GM12878 (cell line): ENCODE measurements at regions not wholly inside any gene's neighbourhood (a gene's known extent, or its start where the extent isn't known, plus 50 kb on each side); places are given as distances from the start of the nearest gene placed in this dataset.

Experiments
- ATAC-seq: fragments of 200-7000 bp; cut with Tn5 transposase; 3 replicates; pipeline ENCODE4 v1.9.1; 2020; ENCODE audit warnings: mild to moderate bottlenecking, moderate library complexity
- BruUV-seq: library from RNA; stranded (reverse); fragments of 400-500 nt; replicated peaks from 2 replicates; lab custom pipeline; 2021; lab: Mats Ljungman, UMichigan
- CTCF ChIA-PET: fragments of 300-600 bp; sonication (Branson Sonifier 250); formaldehyde crosslinking; extraction: SDS; loops from one replicate; lab custom pipeline; 2021; ENCODE audit warnings: inconsistent platforms; lab: Yijun Ruan, JAX
- POLR2A ChIA-PET: fragments of 350-600 bp; formaldehyde crosslinking; extraction: SDS; loops from one replicate; lab custom pipeline; 2021; ENCODE audit warnings: inconsistent platforms; lab: Charles Lee
- RAD21 ChIA-PET: fragments of 300-600 bp; sonication (Branson Sonifier 250); formaldehyde crosslinking; loops from one replicate; lab custom pipeline; 2023; ENCODE audit warnings: antibody characterized with exemption; ENCODE audit not compliant: unreplicated experiment; lab: Charles Lee
- SMC1A ChIA-PET: fragments of 300-600 bp; sonication (Branson Sonifier 250); formaldehyde crosslinking; loops from one replicate; lab custom pipeline; 2023; ENCODE audit not compliant: unreplicated experiment, uncharacterized antibody; lab: Charles Lee
- DNase-seq: peaks from one replicate; pipeline ENCODE4 v3.0.0-alpha.2; 2011; ENCODE audit warnings: low read depth, low spot score
- FAIRE-seq: peaks from 3 replicates; lab custom pipeline; 2011; peaks lifted over from hg19 to GRCh38; lab: Jason Lieb, UNC
- H2AFZ ChIP-seq: 2 replicates; pipeline ENCODE4 v1.6.0; 2011; ENCODE audit warnings: low read depth, low read length, control low read depth; ENCODE audit not compliant: control insufficient read depth
- H3K27ac ChIP-seq: 2 replicates; pipeline ENCODE4 v1.5.1; 2011; ENCODE audit warnings: control low read depth; ENCODE audit not compliant: control insufficient read depth, insufficient read depth
- H3K27me3 ChIP-seq, 2 experiments: replicated peaks in 1 of 2; 2 replicates each; pipeline versions ENCODE4 v1.6.0 to v1.6.1; 2011; ENCODE audit warnings: low read length in 1 of 2; ENCODE audit not compliant: control insufficient read depth in 2 of 2, insufficient read depth in 2 of 2
- H3K36me3 ChIP-seq, 2 experiments: 2 replicates each; pipeline ENCODE4 v1.5.1; 2011; ENCODE audit warnings: low read length in 1 of 2; ENCODE audit not compliant: control insufficient read depth in 2 of 2, insufficient read depth in 2 of 2
- H3K4me1 ChIP-seq: 2 replicates; pipeline ENCODE4 v1.6.1; 2011; ENCODE audit warnings: mild to moderate bottlenecking, low read length, moderate library complexity, mixed read lengths; ENCODE audit not compliant: control insufficient read depth, insufficient read depth
- H3K4me2 ChIP-seq: 2 replicates; pipeline ENCODE4 v1.6.0; 2011; ENCODE audit warnings: control low read depth; ENCODE audit not compliant: control insufficient read depth, insufficient read depth
- H3K4me3 ChIP-seq: fragments of 200-600 bp; sonication (generic); 2 replicates; pipeline ENCODE4 v1.5.1; 2016
- H3K79me2 ChIP-seq: 2 replicates; pipeline ENCODE4 v1.6.0; 2011; ENCODE audit warnings: low read length; ENCODE audit not compliant: control insufficient read depth, insufficient read depth
- H3K9ac ChIP-seq: 2 replicates; pipeline ENCODE4 v1.8.0; 2011; ENCODE audit warnings: low read length, control low read depth, mixed read lengths; ENCODE audit not compliant: control insufficient read depth, insufficient read depth
- H3K9me3 ChIP-seq: replicated peaks from 3 replicates; pipeline ENCODE4 v1.5.1; 2011; ENCODE audit warnings: mild to moderate bottlenecking, low read length; ENCODE audit not compliant: control insufficient read depth, insufficient read depth
- H4K20me1 ChIP-seq: 2 replicates; pipeline ENCODE4 v1.6.0; 2011; ENCODE audit not compliant: control insufficient read depth, insufficient read depth
- GABPA ChIP-seq: IDR thresholded peaks from 2 replicates; pipeline ENCODE4 v1.6.1; 2014; ENCODE audit warnings: antibody characterized with exemption, low read depth, mild to moderate bottlenecking, inconsistent platforms
- IKZF2 ChIP-seq, 2 experiments: fragments of 450-650 bp; IDR thresholded peaks; 2 replicates each; pipeline ENCODE4 v1.6.1; 2017; ENCODE audit warnings: mild to moderate bottlenecking in 2 of 2, moderate library complexity in 2 of 2
- KDM1A ChIP-seq: fragments of 200-600 bp; sonication (generic); IDR thresholded peaks from 2 replicates; pipeline ENCODE4 v1.6.1; 2016; ENCODE audit warnings: borderline replicate concordance
- MAX ChIP-seq: IDR thresholded peaks from 2 replicates; pipeline ENCODE4 v1.6.1; 2012; ENCODE audit warnings: low read depth, low read length, improper control_type of control experiment
- MXI1 ChIP-seq: fragments of 150-350 bp; IDR thresholded peaks from 2 replicates; pipeline ENCODE4 v1.6.1; 2011; ENCODE audit warnings: low read depth, mild to moderate bottlenecking, inconsistent platforms, low read length, improper control_type of control experiment
- NR2C1 ChIP-seq: fragments of 450-650 bp; IDR thresholded peaks from 2 replicates; pipeline ENCODE4 v1.6.1; 2017; ENCODE audit warnings: antibody characterized with exemption, mild to moderate bottlenecking, moderate library complexity
- NR2F1 ChIP-seq: fragments of 450-650 bp; conservative IDR thresholded peaks from 2 replicates; pipeline ENCODE4 v1.6.1; 2017; ENCODE audit warnings: mild to moderate bottlenecking
- POLR2AphosphoS2 ChIP-seq: IDR thresholded peaks from 2 replicates; pipeline ENCODE4 v1.6.1; 2011; ENCODE audit warnings: low read depth, mild to moderate bottlenecking, low read length, improper control_type of control experiment, moderate library complexity
- RELA ChIP-seq: fragments of 450-650 bp; IDR thresholded peaks from 2 replicates; pipeline ENCODE4 v1.8.0; 2014; ENCODE audit warnings: borderline replicate concordance; ENCODE audit not compliant: partially characterized antibody
- RUNX3 ChIP-seq: IDR thresholded peaks from 2 replicates; pipeline ENCODE4 v1.6.1; 2012; ENCODE audit warnings: low read length, inconsistent platforms
- STAT3 ChIP-seq: IDR thresholded peaks from 2 replicates; pipeline ENCODE4 v1.6.1; 2011; ENCODE audit warnings: low read depth, low read length, improper control_type of control experiment
- TARDBP ChIP-seq: IDR thresholded peaks from 2 replicates; pipeline ENCODE4 v1.6.1; 2016; ENCODE audit warnings: borderline replicate concordance
- TBL1XR1 ChIP-seq: IDR thresholded peaks from 2 replicates; pipeline ENCODE4 v1.6.1; 2012; ENCODE audit warnings: low read depth, low read length, improper control_type of control experiment
- YY1 ChIP-seq: IDR thresholded peaks from 2 replicates; pipeline ENCODE4 v1.6.1; 2011; ENCODE audit warnings: low read depth, mild to moderate bottlenecking, low read length
- WGBS: methylation state at CpG from one replicate; pipeline ENCODE4 v1.1.6; 2016; ENCODE audit warnings: low lambda C conversion rate; ENCODE audit not compliant: insufficient replicate concordance, insufficient coverage; ENCODE audit errors: missing lambda C conversion rate; 5-methylcytosine and 5-hydroxymethylcytosine counted together
- in situ Hi-C: fragments of 300-500 bp; cut with MboI; formaldehyde crosslinking; loops from 9 replicates; pipeline ENCODE4 v1.14.3; 2018; ENCODE audit warnings: mixed read lengths
- intact Hi-C: fragments of 100-400 bp; cut with micrococcal nuclease; formaldehyde crosslinking; loops from one replicate; pipeline ENCODE4 v1.14.2; 2022; ENCODE audit not compliant: unreplicated experiment

GRCh38 chr2:188114014-188114413 is 177.7 kb upstream of the GULP1 start (continued):
- TF ChIP-seq MAX (no peak), STAT3 (no peak), IKZF2 (IDR thresholded peaks at IDR 0.05) (no peak), TBL1XR1 (no peak), NR2F1 (no peak), GABPA (no peak), RELA (no peak)

- H3K27ac ChIP-seq: no peak overlapping the region
- SMC1A ChIA-PET: no interaction called here
Measured at GRCh38 chr2:188117706-188118105, 174.0 kb upstream of the GULP1 start.

More at GRCh38 chr2:188117706-188118105, 174.0 kb upstream of the GULP1 start:
- no peaks in the 10 kb centered on the region for H3K79me2 ChIP-seq
- POLR2A ChIA-PET: no interaction called here
- no peak for TF ChIP-seq POLR2AphosphoS2
- TF ChIP-seq MXI1: no peak
- no peak for TF ChIP-seq RUNX3
- TF ChIP-seq NR2C1: no peak
- no peak for TF ChIP-seq YY1
- TF ChIP-seq KDM1A: no peak
- no peak for TF ChIP-seq TARDBP
- TF ChIP-seq, all 136 proteins: peak for 0
- RAD21 ChIA-PET: no interaction called here
- Histone ChIP-seq H3K4me3 (no peak overlapping the region), H3K4me1 (no peaks in the 10 kb centered on the region), H3K9me3 (no peaks in the 10 kb centered on the region), H4K20me1 (no peaks in the 10 kb centered on the region), H3K4me2 (no peak overlapping the region), H2AFZ (no peak overlapping the region), H3K36me3 (no peaks in the 10 kb centered on the region), H3K27me3 (peaks cover 0 to 3% of the 10 kb centered on the region in 2 experiments; a peak in 1 of 4 replicates), H3K9ac (no peak overlapping the region)
- no TSS peak for BruUV-seq
- intact Hi-C loops: no loop called here
- CTCF ChIA-PET: no interaction called here
- FAIRE-seq (no peak), DNase-seq (no peak), ATAC-seq (no peak)
- 3% methylated on average over 2 of the region's 2 CpGs for WGBS
- in situ Hi-C loops: no loop called here
